ENCODE measurements at regions not wholly inside any gene's neighbourhood (a gene's known extent, or its start where the extent isn't known, plus 50 kb on each side); places are given as distances from the start of the nearest gene placed in this dataset.

DNA sequence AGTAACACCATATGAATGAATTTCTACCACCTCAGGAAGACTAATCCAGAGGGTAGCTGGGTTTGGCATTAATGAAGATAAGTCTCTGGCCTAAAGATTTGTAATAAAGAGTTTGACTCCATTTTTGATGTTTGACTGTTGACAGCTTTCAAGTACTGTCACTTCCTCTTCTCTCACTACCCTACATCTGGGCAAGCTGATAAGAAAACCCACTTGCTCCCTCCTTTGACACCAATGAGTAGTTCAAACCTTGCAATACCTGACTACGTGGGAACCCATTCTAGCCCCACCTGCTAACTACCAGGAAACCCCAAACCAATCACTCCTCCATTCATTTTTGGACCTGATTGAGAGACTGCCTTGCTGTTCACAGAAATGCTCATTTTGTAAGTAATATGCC, 621.5 kb downstream of the TENT5A start:
- no peak overlapping the region for H3K4me3 ChIP-seq (ENCODE audit: low read depth, low read length)
- TF ChIP-seq CTCF (IDR thresholded peaks at IDR 0.05; ENCODE audit: low read depth, low read length, missing control alignments): no peak
- in situ Hi-C loops (cut with HindIII; ENCODE audit: low sequenced_read_pairs): no loop called here
- no peak for DNase-seq (ENCODE audit: low read depth)

DNA sequence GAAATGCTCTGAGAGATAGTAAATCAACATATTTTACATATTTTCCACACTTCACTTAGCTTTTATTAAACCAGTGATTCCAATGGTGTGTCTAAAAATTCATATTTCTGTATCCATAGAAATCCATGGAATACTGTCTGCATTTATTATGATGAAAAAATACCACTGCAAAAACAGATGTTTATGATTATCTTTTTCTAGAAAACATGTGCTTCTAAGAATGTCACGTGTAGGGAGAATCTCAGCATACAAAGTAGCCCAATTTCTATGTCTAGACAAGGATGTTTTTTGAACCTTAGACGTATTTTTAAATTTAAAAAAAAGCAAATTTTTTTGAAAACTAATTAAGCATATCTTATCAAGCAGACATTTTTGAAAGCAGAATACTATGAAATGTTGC, 622.4 kb downstream of the TENT5A start:
- DNase-seq (ENCODE audit: low read depth): no peak
- no peak overlapping the region for H3K4me3 ChIP-seq (ENCODE audit: low read depth, low read length)
- no peak for TF ChIP-seq CTCF (IDR thresholded peaks at IDR 0.05; ENCODE audit: low read depth, low read length, missing control alignments)
- in situ Hi-C loops (cut with HindIII; ENCODE audit: low sequenced_read_pairs): no loop called here

DNA sequence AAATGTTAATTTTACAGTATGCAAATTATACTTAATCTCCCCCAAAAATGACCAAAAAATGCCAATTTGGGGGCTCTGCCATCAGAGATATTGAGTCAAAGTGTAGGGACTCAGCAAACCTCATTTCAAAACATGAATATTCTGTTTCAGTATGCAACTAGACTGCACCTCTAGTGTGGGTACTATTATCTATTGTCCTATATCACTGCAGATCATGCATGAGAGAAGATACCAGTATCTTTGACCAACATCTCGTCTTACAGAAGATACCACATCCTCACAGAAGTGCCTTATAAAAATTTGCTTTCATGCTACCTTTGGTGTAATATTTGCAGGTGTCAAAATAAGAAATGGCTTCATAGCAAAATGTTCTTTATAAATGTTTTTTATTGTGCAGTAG, 623.8 kb downstream of the TENT5A start:
- no peak for DNase-seq (ENCODE audit: low read depth)
- no peak for TF ChIP-seq CTCF (IDR thresholded peaks at IDR 0.05; ENCODE audit: low read depth, low read length, missing control alignments)
- no peak overlapping the region for H3K4me3 ChIP-seq (ENCODE audit: low read depth, low read length)
- in situ Hi-C loops (cut with HindIII; ENCODE audit: low sequenced_read_pairs): no loop called here

- in situ Hi-C loops (cut with HindIII; ENCODE audit: low sequenced_read_pairs): no loop called here
- no peak for DNase-seq (ENCODE audit: low read depth)
- H3K4me3 ChIP-seq (ENCODE audit: low read depth, low read length): no peak overlapping the region
- no peak for TF ChIP-seq CTCF (IDR thresholded peaks at IDR 0.05; ENCODE audit: low read depth, low read length, missing control alignments)
Measured at GRCh38 chr6:81126150-81126549, 626.3 kb downstream of the TENT5A start.

DNA sequence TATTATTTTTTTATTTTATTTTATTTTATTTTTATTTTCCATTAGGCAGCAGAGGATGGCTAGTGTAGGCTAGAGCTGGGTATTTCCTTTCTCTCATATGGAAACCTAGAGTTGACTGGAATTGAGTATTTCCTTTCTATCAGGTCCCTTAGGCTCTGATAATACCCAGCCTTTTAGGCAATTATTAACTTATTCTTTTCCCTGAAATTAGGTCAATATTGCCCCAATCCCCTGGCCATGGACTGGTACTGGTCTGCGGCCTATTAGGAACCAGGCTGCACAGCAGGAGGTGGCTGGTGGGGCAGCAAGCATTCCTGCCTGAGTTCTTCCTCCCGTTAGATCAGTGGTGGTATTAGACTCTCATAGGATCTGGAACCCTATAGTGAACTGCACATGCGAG, 632.2 kb downstream of the TENT5A start:
- DNase-seq (ENCODE audit: low read depth): no peak
- no peak for TF ChIP-seq CTCF (IDR thresholded peaks at IDR 0.05; ENCODE audit: low read depth, low read length, missing control alignments)
- no peak overlapping the region for H3K4me3 ChIP-seq (ENCODE audit: low read depth, low read length)
- in situ Hi-C loops (cut with HindIII; ENCODE audit: low sequenced_read_pairs): no loop called here

DNA sequence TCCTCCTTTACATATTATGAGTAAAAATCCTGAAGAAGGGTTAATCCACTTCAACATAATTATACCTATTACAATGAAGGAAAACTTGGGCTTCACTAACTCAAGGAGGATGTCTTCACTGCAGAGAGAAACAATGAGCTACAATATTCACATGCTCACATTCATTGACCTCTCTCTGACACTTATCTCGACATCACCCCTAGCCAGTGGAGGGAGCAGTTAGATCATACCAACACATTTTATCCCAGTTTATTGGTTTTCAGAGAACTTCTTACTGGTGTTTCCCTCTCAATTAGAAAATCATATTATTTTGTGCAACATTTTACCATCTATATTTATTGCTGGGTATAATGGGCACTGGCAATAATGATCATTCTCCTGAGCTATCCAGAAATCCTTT, 646.5 kb downstream of the TENT5A start:
- DNase-seq (ENCODE audit: low read depth): no peak
- H3K4me3 ChIP-seq (ENCODE audit: low read depth, low read length): no peak overlapping the region
- TF ChIP-seq CTCF (IDR thresholded peaks at IDR 0.05; ENCODE audit: low read depth, low read length, missing control alignments): no peak
- in situ Hi-C loops (cut with HindIII; ENCODE audit: low sequenced_read_pairs): no loop called here
